ENCODE measurements at regions not wholly inside any gene's neighbourhood (a gene's known extent, or its start where the extent isn't known, plus 50 kb on each side); places are given as distances from the start of the nearest gene placed in this dataset.
"Not testable (repeated sequence)": the region's sequence is repeated elsewhere in the genome, so short reads cannot be mapped to it uniquely, and the experiment has no call there.

DNA sequence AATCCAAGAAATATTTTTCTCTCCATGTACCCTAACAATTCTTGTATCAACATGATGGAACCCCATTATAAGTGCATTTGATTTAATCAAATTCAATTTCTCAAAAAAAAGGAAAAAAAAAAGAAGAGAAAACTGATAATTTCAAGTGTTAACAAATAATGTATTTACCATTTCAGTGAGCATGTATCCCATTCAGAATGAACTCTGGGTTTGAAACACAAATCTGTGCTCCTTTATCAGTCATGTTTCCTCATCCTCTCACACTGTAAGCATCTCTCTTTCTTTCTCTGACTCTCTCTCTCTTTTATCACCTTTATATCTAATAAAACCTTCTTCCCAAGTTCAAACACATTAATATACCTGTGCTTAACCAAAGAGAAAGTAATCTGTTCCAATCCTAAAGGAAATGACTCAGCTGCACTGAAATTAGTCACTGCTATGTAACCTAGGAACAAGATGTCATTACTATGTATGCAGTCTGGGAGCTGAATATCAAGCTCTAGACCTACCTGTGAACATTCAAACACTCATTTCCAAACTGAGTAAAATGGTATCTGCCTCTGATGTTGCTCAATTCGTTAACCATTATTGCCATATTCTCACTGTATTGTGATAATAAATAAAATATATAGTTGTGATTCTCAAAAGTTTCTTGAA lies 135.0 kb upstream of the LRIG3 start:
- no peaks in the 10 kb centered on the region for H3K27me3 Mint-ChIP-seq (ENCODE audit: low read depth)
- no peaks in the 10 kb centered on the region for H3K36me3 Mint-ChIP-seq (ENCODE audit: insufficient read depth in 1 of 3, low read depth in 3 of 3)
- no peak overlapping the region for H4K5ac ChIP-seq (ENCODE audit: insufficient read length, low read depth, low read length)
- H3K4me2 ChIP-seq (ENCODE audit: insufficient read depth, insufficient read length, low read length) = no peak overlapping the region
- H4K20me1 ChIP-seq (ENCODE audit: control insufficient read depth, insufficient read depth, insufficient read length) = no peaks in the 10 kb centered on the region
- H3K4me1 Mint-ChIP-seq = peaks cover 0 to 8% of the 10 kb centered on the region in 2 experiments; a peak in 1 of 4 replicates
- H3K56ac ChIP-seq (ENCODE audit: insufficient read length, low read depth, low read length) = no peak overlapping the region
- H3K9ac ChIP-seq (ENCODE audit: extremely low read depth, insufficient read length, low read length) = no peak overlapping the region
- H3K23ac ChIP-seq (ENCODE audit: insufficient read length, low read depth, low read length) = no peak overlapping the region
- TF ChIP-seq, protein P1, sequence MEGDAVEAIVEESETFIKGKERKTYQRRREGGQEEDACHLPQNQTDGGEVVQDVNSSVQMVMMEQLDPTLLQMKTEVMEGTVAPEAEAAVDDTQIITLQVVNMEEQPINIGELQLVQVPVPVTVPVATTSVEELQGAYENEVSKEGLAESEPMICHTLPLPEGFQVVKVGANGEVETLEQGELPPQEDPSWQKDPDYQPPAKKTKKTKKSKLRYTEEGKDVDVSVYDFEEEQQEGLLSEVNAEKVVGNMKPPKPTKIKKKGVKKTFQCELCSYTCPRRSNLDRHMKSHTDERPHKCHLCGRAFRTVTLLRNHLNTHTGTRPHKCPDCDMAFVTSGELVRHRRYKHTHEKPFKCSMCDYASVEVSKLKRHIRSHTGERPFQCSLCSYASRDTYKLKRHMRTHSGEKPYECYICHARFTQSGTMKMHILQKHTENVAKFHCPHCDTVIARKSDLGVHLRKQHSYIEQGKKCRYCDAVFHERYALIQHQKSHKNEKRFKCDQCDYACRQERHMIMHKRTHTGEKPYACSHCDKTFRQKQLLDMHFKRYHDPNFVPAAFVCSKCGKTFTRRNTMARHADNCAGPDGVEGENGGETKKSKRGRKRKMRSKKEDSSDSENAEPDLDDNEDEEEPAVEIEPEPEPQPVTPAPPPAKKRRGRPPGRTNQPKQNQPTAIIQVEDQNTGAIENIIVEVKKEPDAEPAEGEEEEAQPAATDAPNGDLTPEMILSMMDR (conservative IDR thresholded peaks at IDR 0.05) = no peak
- H3K4me1 ChIP-seq (ENCODE audit: insufficient read depth, low read length) = no peaks in the 10 kb centered on the region
- DNase-seq = no peak
- H3T11ph ChIP-seq (ENCODE audit: low read length) = no peak overlapping the region
- no peak overlapping the region; the same call in 1 of the 2 replicates for H3K14ac ChIP-seq (ENCODE audit: insufficient read depth, low read length)
- no peak overlapping the region for H2AK5ac ChIP-seq (ENCODE audit: insufficient read length, low read length)
- no peaks in the 10 kb centered on the region for H3K23me2 ChIP-seq (ENCODE audit: insufficient read length, low read depth, low read length, poor library complexity, severe bottlenecking)
- no peak overlapping the region for H2BK15ac ChIP-seq (ENCODE audit: low read depth, low read length)
- H2BK12ac ChIP-seq (ENCODE audit: insufficient read length, low read depth, low read length) = no peak overlapping the region
- no peak overlapping the region for H2BK20ac ChIP-seq (ENCODE audit: low read depth, low read length, poor library complexity, severe bottlenecking)
- H3K18ac ChIP-seq (ENCODE audit: insufficient read length, low read depth, low read length) = no peak overlapping the region
- no peak overlapping the region for H3K4me3 Mint-ChIP-seq
- no peaks in the 10 kb centered on the region for H3K79me2 ChIP-seq (ENCODE audit: insufficient read depth, low read length)
- H4K8ac ChIP-seq (replicated peaks; ENCODE audit: insufficient read length, low read depth, low read length) = no peak overlapping the region
- H3K79me1 ChIP-seq (ENCODE audit: insufficient read depth, low read depth, low read length, poor library complexity, severe bottlenecking) = no peaks in the 10 kb centered on the region
- H3K9me3 Mint-ChIP-seq = no peaks in the 10 kb centered on the region
- H2AFZ ChIP-seq (ENCODE audit: low read length) = no peak overlapping the region
- H3K4ac ChIP-seq (ENCODE audit: low read depth, low read length) = no peak overlapping the region
- no peak overlapping the region for H3K27ac Mint-ChIP-seq
- no peak overlapping the region for H2BK120ac ChIP-seq (ENCODE audit: low read depth, low read length, poor library complexity, severe bottlenecking)
- no peaks in the 10 kb centered on the region for H3K27me3 ChIP-seq (ENCODE audit: insufficient read depth, low read length)
- no peak overlapping the region for H4K91ac ChIP-seq (ENCODE audit: insufficient read length, low read depth, low read length)
- no CpG with 5 or more reads among the region's 1 CpG for WGBS (ENCODE audit: extremely low coverage, insufficient read length, low lambda C conversion rate)
- H3K27ac ChIP-seq (ENCODE audit: insufficient read length, low read depth, low read length) = no peak overlapping the region
- no peaks in the 10 kb centered on the region for H3K9me3 ChIP-seq (ENCODE audit: control insufficient read depth, low read depth, low read length)
- no peak overlapping the region for H2BK5ac ChIP-seq (ENCODE audit: insufficient read length, low read length)

DNA sequence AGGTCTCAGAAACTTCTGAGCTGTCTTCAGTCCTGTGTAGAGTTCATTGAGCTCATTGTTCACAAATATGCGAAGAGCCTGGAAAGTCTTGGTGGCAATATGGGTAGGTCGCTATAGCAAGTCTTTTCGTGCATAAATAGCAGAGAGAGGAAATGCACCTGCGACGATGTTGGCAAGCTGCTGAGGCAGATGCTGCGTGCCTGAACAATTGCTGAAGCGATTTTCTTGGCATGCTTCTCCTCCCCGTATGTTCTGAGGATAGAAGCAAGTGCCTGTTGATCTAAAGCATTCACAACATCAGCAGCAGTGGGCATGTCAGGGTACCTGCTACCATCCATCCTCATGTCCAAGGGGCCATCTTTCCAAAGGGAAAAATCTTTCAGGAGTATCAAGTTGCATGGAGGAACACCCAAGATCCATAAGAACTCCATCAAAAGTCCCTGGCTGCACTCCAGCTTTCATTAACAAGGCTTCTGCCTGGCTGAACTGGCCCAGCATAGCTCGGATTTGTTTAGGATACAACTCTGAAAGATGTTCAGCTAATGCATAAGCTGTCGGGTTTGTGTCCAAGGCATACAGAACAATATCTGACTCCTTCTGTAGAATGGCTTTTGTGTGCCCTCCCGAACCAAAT lies 133.1 kb upstream of the LRIG3 start:
- not testable (repeated sequence) for H3K4me2 ChIP-seq (ENCODE audit: insufficient read depth, insufficient read length, low read length); H3K23ac ChIP-seq (ENCODE audit: insufficient read length, low read depth, low read length); H3K14ac ChIP-seq (ENCODE audit: insufficient read depth, low read length); H3K27ac Mint-ChIP-seq; H3K79me1 ChIP-seq (ENCODE audit: insufficient read depth, low read depth, low read length, poor library complexity, severe bottlenecking); H3K4ac ChIP-seq (ENCODE audit: low read depth, low read length); H3K9me3 Mint-ChIP-seq; H2BK5ac ChIP-seq (ENCODE audit: insufficient read length, low read length); H3K9me3 ChIP-seq (ENCODE audit: control insufficient read depth, low read depth, low read length); H4K91ac ChIP-seq (ENCODE audit: insufficient read length, low read depth, low read length); H2BK120ac ChIP-seq (ENCODE audit: low read depth, low read length, poor library complexity, severe bottlenecking); H3K27me3 Mint-ChIP-seq (ENCODE audit: low read depth); H3K4me3 Mint-ChIP-seq; H3K36me3 Mint-ChIP-seq (ENCODE audit: insufficient read depth in 1 of 3, low read depth in 3 of 3); H3K23me2 ChIP-seq (ENCODE audit: insufficient read length, low read depth, low read length, poor library complexity, severe bottlenecking); H4K20me1 ChIP-seq (ENCODE audit: control insufficient read depth, insufficient read depth, insufficient read length); H3K79me2 ChIP-seq (ENCODE audit: insufficient read depth, low read length); H2AFZ ChIP-seq (ENCODE audit: low read length); H2BK15ac ChIP-seq (ENCODE audit: low read depth, low read length); DNase-seq; H3K4me1 ChIP-seq (ENCODE audit: insufficient read depth, low read length); H3K27me3 ChIP-seq (ENCODE audit: insufficient read depth, low read length); H3T11ph ChIP-seq (ENCODE audit: low read length); H3K56ac ChIP-seq (ENCODE audit: insufficient read length, low read depth, low read length); H3K18ac ChIP-seq (ENCODE audit: insufficient read length, low read depth, low read length); H3K4me1 Mint-ChIP-seq; H2AK5ac ChIP-seq (ENCODE audit: insufficient read length, low read length); H3K9ac ChIP-seq (ENCODE audit: extremely low read depth, insufficient read length, low read length); H2BK20ac ChIP-seq (ENCODE audit: low read depth, low read length, poor library complexity, severe bottlenecking); H3K27ac ChIP-seq (ENCODE audit: insufficient read length, low read depth, low read length); H2BK12ac ChIP-seq (ENCODE audit: insufficient read length, low read depth, low read length); H4K5ac ChIP-seq (ENCODE audit: insufficient read length, low read depth, low read length); H4K8ac ChIP-seq (replicated peaks; ENCODE audit: insufficient read length, low read depth, low read length)
- WGBS (ENCODE audit: extremely low coverage, insufficient read length, low lambda C conversion rate) = no CpG with 5 or more reads among the region's 11 CpGs
